Calu3 (cell line): ENCODE measurements at regions not wholly inside any gene's neighbourhood (a gene's known extent, or its start where the extent isn't known, plus 50 kb on each side); places are given as distances from the start of the nearest gene placed in this dataset.

Experiments
- BruUV-seq: library from RNA; stranded (reverse); fragments of 400-500 nt; replicated peaks from 2 replicates; lab custom pipeline; 2021; lab: Mats Ljungman, UMichigan
- CTCF ChIA-PET: fragments of 300-600 bp; sonication (Branson Sonifier 250); formaldehyde crosslinking; loops from one replicate; lab custom pipeline; 2022; ENCODE audit warnings: antibody characterized with exemption; lab: Charles Lee
- DNase-seq: peaks from one replicate; pipeline ENCODE4 v3.0.0; 2022
- H3K27ac Mint-ChIP-seq: one replicate; pipeline ENCODE4 v1.8.0; 2022; ENCODE audit warnings: mixed read lengths; ENCODE audit not compliant: unreplicated experiment
- H3K27me3 Mint-ChIP-seq: one replicate; pipeline ENCODE4 v1.8.0; 2022; ENCODE audit warnings: mixed read lengths; ENCODE audit not compliant: unreplicated experiment
- H3K36me3 Mint-ChIP-seq: one replicate; pipeline ENCODE4 v1.8.0; 2022; ENCODE audit warnings: mild to moderate bottlenecking, moderate library complexity, mixed read lengths; ENCODE audit not compliant: insufficient read depth, unreplicated experiment
- H3K4me1 Mint-ChIP-seq: one replicate; pipeline ENCODE4 v1.8.0; 2022; ENCODE audit warnings: mild to moderate bottlenecking, low read depth, mixed read lengths; ENCODE audit not compliant: unreplicated experiment
- H3K4me3 Mint-ChIP-seq: one replicate; pipeline ENCODE4 v1.8.0; 2022; ENCODE audit warnings: mild to moderate bottlenecking, low read depth, moderate library complexity, mixed read lengths; ENCODE audit not compliant: unreplicated experiment
- H3K9me3 Mint-ChIP-seq: one replicate; pipeline ENCODE4 v1.8.0; 2022; ENCODE audit warnings: low read depth, mixed read lengths; ENCODE audit not compliant: unreplicated experiment
- intact Hi-C: fragments of 100-400 bp; cut with micrococcal nuclease; formaldehyde crosslinking; loops from one replicate; pipeline ENCODE4 v1.10.0; 2022; ENCODE audit not compliant: unreplicated experiment
- TF ChIP-seq, protein P1 (sequence below): fragments of 200-600 bp; IDR thresholded peaks from one replicate; pipeline ENCODE4 v1.8.0; 2022; ENCODE audit warnings: antibody characterized with exemption; ENCODE audit not compliant: unreplicated experiment

DNA sequence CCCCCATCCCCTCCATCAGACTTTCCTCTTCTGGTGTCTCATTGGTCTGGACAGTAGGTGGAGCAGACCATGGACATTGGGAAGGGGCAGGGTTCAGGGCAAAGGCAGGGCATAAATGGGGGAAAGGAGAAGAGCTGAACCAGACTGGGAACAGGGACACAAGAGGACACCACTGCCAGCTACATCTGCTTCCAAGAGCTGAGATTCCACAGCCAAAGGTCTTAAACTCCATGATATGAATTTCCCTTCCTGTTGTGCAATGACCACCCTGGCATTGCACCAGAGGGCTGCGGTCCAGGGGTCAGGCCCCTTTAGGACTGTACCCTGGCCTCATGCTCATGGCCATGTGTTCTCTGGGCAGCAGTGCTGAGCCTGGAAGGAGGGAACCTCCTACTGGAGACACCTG, 137.9 kb downstream of the MAFB start:
- BruUV-seq, result no TSS peak
- intact Hi-C loops, result no loop called here

DNA sequence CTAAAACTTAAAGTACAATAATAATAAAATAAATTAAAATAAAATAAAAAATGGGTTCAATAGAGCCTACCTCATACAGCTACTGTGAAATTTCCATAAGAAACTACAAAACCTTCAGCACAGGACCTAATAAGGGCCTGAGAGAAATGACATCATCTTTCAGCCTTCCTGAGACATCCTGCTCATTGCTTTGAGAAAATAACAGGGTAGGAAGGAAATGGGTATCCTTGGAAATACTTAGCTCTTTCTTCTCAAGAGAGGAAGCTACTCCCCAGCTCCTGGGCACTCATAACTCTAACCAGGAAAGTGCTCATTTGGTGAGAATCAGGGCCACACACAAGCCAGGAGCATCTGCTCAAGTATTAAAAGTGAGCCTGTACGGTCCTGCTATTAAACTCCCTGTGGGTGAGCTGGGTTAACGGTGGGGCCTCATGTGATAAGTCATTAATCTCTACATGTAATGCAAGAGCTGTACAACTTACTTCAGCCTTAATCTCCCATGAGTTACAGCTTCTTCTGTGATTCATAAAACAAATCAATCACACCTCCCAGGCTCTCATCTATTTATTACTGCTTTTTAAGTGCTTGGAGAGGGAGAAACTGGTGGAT, 141.4 kb downstream of the MAFB start:
- CTCF ChIA-PET, result interaction anchor here (0.6 to 0.8 kb wide), 2 partner anchors 10 to 875 kb away, joined by 3 to 5 read pairs; no protein-coding TSS in a partner anchor
- BruUV-seq, result no TSS peak
- DNase-seq, result no peak
- TF ChIP-seq, protein P1, sequence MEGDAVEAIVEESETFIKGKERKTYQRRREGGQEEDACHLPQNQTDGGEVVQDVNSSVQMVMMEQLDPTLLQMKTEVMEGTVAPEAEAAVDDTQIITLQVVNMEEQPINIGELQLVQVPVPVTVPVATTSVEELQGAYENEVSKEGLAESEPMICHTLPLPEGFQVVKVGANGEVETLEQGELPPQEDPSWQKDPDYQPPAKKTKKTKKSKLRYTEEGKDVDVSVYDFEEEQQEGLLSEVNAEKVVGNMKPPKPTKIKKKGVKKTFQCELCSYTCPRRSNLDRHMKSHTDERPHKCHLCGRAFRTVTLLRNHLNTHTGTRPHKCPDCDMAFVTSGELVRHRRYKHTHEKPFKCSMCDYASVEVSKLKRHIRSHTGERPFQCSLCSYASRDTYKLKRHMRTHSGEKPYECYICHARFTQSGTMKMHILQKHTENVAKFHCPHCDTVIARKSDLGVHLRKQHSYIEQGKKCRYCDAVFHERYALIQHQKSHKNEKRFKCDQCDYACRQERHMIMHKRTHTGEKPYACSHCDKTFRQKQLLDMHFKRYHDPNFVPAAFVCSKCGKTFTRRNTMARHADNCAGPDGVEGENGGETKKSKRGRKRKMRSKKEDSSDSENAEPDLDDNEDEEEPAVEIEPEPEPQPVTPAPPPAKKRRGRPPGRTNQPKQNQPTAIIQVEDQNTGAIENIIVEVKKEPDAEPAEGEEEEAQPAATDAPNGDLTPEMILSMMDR, result no peak
- Mint-ChIP-seq H3K36me3 (no peaks in the 10 kb centered on the region), H3K27me3 (peaks cover 68% of the 10 kb centered on the region), H3K4me1 (no peaks in the 10 kb centered on the region), H3K9me3 (no peaks in the 10 kb centered on the region), H3K27ac (no peak overlapping the region), H3K4me3 (no peak overlapping the region)
- intact Hi-C loops, result no loop called here

More for the DNA sequence above, 137.9 kb downstream of the MAFB start:
- Mint-ChIP-seq H3K9me3 (peaks cover 3% of the 10 kb centered on the region), H3K4me3 (no peak overlapping the region), H3K4me1 (no peaks in the 10 kb centered on the region), H3K27me3 (peaks cover 77% of the 10 kb centered on the region), H3K36me3 (no peaks in the 10 kb centered on the region), H3K27ac (no peak overlapping the region)
- TF ChIP-seq, protein P1, result no peak
- CTCF ChIA-PET, result no interaction called here
- no peak for DNase-seq

DNA sequence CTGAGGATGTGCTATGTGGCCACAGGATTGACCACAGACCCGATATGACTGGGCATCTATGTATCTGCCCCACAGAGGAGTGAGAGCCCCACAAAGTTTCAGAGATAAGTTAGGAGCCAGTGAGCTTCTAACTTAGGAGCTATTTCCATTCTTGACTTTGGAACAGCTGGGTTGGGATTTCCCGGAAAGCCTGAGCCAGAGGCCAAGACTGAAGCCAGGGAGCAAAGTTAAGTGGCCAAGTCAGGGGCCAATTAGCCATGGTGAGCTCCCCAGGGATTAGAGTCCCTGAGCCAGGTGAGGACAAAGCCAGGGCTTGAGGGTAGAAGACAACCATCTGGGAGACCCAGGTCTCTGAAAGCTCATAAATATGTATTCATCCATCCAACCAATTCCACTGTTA, 143.6 kb downstream of the MAFB start:
- TF ChIP-seq, protein P1, result no peak
- DNase-seq, result no peak
- no peak overlapping the region for H3K4me3 Mint-ChIP-seq
- no peaks in the 10 kb centered on the region for H3K9me3 Mint-ChIP-seq
- peaks cover 61% of the 10 kb centered on the region for H3K27me3 Mint-ChIP-seq
- intact Hi-C loops, result no loop called here
- H3K27ac Mint-ChIP-seq, result no peak overlapping the region
- H3K36me3 Mint-ChIP-seq, result no peaks in the 10 kb centered on the region
- BruUV-seq, result no TSS peak
- CTCF ChIA-PET, result no interaction called here
- H3K4me1 Mint-ChIP-seq, result no peaks in the 10 kb centered on the region

DNA sequence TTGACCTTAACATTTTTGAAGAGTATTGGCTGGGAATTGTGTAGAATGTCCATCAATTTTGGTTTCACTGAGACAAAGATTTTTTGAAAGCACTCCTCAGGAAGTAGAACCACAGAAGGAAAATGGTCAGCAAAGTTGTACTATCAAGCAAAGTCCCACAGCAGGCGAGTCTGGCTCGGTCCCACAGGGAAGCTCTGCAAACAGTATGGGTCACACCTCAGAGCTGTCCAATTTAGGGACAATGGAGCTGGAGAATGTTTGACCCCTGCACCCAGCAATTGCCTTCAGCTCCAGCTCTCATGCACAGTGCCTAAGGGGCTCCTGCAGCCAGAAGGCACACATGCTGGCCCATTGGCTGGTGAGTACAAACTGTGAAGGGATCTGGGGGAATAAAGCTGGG, 147.0 kb downstream of the MAFB start:
- no peaks in the 10 kb centered on the region for H3K4me1 Mint-ChIP-seq
- H3K36me3 Mint-ChIP-seq, result no peaks in the 10 kb centered on the region
- intact Hi-C loops, result no loop called here
- H3K4me3 Mint-ChIP-seq, result no peak overlapping the region
- no TSS peak for BruUV-seq
- H3K27me3 Mint-ChIP-seq, result peaks cover 80% of the 10 kb centered on the region
- CTCF ChIA-PET, result no interaction called here
- H3K27ac Mint-ChIP-seq, result no peak overlapping the region
- DNase-seq, result no peak
- no peaks in the 10 kb centered on the region for H3K9me3 Mint-ChIP-seq
- TF ChIP-seq, protein P1, result no peak
